GM19452 (cell line): ENCODE measurements at regions not wholly inside any gene's neighbourhood (a gene's known extent, or its start where the extent isn't known, plus 50 kb on each side); places are given as distances from the start of the nearest gene placed in this dataset.
"Not testable (repeated sequence)": the region's sequence is repeated elsewhere in the genome, so short reads cannot be mapped to it uniquely, and the experiment has no call there.

Experiments used
- ATAC-seq: cut with Tn5 transposase; IDR thresholded peaks from one replicate; pipeline ENCODE4 v1.9.1; 2021; ENCODE audit not compliant: unreplicated experiment

DNA sequence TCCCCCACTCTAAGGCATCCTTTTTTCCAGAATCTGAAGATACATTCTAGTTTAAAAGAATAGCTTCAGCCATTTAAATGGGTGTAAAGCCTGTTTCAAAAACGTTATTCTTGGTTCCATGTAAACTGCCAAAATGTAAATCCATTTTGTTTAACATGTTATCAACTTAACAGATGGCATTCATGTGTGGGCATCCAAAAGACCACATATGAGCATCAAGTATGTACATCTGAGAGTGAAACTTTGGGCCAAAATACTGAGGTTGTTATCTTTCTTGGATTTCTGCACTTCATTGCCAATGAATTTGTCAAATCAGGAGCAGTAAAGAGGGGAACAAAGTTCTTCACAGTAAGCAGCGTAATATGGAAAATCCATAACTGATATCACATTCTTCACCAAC lies 395.4 kb downstream of the ZNF804A start:
- ATAC-seq, result no peak

DNA sequence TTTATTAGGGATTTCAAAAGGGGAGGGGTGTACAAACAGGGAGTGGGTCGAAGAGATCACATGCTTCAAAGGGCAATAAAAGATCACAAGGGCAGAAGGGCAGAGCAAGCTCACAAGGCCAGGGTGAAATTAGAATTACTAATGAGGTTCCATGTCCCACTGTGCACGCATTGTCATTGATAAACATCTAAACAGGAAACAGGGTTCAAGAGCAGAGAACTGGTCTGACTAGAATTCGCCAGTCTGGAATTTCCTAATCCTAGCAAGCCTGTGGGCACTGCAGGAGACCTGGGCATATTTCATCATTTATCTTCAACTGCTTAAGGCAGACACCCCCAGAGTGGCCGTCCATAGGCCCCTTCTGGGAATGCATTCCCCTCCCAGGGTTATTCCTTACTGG lies 408.2 kb downstream of the ZNF804A start:
- no peak for ATAC-seq

DNA sequence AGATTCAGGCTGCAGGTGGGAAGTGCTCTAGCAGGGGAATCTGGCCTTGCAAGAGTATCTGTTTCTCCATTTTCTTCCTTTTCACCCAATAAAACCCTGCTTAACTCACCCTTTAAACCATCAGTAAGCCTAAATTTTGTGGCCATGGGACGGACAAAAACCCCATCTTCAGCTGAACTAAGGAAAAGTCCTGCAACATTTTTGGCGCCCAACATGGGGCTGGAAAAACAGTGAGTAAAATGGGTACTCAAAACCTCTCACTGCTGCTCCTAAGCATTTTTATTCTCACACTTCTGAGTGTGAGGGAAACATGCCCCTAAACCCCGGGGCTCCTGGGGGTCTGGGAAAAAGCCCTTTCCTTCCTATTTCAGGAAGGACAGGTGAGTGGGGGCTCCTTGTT lies 414.3 kb downstream of the ZNF804A start:
- no peak for ATAC-seq

DNA sequence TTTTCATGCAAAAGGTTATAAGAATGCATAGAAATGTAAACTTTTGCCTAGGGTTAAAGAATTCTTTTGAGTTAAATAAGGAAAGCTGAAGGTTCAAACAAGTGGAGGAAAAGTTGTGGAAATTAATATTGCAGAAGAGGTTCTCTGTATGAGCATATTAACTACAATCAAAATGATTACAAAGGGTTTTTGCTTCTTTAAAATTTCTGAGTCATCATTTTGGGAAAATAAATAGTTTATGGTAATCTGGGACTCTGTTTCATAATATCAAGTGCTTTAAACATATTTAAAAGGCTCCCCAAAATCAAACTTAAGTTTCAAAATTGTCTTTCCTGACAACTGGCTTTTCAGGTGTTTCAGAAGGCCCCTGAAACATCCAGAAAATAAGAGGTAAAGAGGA lies 415.7 kb downstream of the ZNF804A start:
- ATAC-seq, result no peak

DNA sequence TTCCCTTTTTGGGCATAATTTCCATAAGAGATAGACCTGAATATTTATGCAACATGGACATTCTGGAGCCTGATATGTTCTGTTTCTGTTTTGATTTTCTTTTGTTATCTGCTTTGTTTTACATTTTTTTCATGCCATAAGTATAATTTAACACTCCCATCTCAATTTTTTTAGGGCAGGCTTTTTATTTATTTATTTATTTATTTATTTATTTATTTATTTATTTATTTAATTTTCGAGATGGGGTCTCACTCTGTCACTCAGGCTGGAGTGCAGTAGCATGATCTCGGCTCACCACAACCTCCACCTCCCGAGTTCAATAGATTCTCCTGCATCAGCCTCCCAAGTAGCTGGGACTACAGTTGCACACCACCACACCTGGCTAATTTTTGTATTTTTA lies 427.6 kb downstream of the ZNF804A start:
- ATAC-seq, result not testable (repeated sequence)

DNA sequence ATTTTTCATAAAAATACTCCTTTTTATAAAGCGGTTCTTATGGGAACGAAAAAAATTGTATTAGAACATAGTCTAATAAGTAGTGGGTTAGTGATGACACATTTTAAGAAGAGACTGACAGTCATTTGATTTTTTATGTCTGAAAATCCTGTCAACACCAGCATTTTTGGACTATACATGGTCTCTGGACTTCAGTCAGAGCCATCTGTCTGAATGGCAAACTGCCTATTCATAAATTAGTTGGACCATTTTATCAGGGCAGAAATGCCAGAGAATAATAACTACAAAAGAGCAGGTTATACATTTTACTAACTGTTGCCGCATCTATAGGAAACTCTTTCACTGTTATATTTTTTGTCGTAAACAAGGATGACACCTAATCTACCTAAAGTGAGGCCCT lies 437.6 kb downstream of the ZNF804A start:
- no peak for ATAC-seq

DNA sequence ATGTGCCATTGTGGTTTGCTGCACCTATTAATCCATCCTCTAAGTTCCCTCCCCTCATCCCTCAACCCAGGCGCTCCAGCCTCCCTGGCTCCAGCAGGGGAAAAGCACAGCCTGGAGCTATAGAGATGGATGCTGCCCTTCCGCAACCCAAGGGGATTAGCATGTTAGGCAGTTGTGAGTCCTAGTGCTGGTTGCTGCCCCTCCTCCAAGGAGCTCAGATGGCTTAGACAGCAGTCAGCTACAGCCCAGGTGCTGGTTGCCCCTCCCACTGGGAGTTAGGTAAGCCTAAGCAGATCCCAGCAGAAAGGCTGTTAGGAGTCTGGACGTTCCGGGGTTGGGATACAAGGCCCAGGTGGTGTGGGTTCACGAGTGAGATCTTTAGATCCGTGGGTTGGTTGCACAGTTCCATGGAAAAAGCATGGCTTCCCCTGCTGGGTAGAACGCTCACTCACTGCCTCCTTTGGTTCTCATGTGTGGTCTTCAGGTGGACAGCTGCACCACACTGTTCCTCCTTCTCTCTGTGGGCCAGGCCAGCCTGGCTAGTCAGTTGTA lies 446.1 kb downstream of the ZNF804A start:
- ATAC-seq, result no peak

DNA sequence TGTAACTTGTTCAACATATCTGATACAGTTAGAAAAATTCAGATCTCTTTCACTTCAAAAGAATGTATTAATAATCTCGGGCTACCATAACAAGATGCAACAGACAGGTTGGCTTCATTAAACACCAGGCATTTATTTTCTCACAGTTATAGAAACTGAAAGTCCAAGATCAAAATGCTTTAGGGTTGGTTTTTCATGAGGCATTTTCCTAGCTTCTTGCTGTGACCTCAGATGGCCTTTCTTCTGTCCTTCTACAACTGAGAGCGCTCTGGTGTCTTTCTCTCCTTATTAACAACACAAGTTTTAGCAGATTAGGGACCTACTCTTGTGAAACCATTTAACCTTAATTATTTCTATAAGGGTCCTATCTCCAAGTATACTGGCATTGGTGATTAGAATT lies 452.5 kb downstream of the ZNF804A start:
- ATAC-seq, result no peak

DNA sequence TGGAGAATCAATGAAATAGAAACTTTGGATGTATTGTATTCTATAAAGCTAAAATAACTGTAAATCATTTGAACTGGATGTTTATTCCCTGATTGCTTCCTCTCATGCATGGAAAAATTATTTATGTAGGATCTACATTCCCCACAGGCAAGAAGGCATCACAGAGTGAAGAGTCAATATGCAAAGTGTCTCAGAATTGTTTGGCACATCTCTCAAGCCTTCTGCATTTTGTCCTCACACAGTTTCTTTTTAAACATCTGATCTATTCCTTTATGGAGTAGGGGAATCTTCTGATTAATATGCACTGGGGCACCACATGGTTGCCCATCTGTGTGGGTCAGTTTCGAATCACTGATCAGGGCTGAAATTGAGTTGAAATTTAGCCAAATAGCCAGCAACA lies 465.4 kb downstream of the ZNF804A start:
- no peak for ATAC-seq

DNA sequence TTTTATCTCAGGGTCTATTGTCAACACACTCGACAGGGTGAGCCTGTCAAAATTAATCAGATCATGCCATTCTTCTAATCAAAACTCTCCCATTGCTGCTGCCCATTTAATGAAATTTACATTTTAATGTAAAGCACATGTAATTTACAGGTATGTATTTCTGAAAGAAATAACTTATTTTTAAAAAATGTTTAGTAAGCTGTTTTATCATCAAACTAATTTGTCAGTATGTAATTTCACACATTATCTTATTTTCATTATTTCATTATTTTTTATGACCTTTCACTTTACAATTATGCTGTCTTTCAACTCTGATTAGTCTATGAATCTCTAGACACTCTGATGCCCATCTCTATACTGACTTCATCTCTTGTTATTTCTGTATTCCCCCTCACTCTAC lies 467.8 kb downstream of the ZNF804A start:
- ATAC-seq, result no peak

DNA sequence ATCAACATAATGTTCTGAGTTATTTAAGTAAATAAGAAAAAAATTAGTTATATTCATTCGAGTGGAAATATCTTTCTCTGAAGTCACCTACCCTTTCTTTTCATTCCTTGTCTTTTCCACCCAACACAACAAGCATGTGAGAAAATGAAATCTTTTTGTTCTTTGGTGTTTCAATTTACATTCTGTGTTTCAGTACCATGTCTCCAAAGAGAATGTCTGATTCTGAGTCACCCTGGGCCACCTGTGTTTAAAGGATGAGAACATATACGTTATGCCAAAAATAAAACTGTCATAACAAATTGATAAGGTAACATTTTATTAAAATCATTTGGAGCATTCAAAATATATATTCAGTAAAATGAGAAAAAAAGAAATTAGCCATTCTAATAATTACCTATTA lies 470.8 kb downstream of the ZNF804A start:
- ATAC-seq, result no peak

DNA sequence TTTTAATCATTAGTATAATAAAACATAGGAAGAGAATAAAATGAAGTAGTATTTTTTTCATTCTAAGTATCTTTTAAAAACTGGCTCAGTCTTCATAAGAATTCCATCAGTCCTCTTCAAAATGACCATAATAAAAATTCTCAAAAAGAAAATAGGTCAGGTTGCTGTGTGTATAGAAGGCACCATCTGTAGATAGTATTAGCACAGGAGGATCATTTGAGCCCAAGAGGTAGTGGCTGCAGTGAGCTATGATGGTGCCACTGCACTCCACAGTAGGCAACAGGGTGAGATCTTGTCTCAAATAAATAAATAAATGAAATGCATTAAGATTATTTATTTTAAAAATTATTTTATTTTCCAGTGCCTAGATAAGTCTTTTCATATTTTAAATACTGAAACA lies 475.8 kb downstream of the ZNF804A start:
- no peak for ATAC-seq

DNA sequence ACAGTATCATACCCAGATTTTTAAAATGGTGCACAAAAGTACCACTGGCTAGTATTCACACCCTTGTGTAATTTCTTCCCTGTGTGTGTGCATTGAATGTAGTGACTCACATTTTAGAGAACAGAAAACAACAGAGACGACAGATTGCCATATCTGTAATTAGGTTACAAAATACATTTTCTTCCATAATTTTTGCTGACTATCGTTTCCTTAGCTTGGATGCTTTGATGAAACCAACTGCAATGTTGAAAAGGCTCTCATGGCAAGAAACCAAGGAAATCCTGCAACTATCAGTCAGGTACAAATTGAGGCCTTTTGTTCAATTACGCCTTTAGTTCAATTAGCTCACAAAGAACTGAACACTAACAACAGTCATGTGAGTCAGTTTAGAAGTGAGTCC lies 484.4 kb downstream of the ZNF804A start:
- ATAC-seq, result no peak

DNA sequence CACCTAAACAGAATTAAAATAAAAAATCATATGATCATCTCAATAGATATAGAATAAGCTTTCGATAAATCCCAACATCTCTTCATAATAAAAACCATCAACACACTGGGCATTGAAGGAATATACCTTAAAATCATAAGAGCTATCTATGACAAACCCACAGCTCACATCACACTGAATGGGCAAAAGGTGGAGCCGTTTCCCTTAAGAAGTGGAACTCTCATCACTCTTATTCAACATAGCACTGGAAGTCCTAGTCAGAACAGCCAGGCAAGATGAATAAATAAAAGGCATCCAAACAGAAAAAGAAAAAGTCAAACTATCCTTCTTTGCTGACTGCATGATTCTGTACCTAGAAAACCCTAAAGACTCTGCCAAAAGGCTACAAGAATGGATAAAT lies 510.3 kb downstream of the ZNF804A start:
- ATAC-seq, result no peak

DNA sequence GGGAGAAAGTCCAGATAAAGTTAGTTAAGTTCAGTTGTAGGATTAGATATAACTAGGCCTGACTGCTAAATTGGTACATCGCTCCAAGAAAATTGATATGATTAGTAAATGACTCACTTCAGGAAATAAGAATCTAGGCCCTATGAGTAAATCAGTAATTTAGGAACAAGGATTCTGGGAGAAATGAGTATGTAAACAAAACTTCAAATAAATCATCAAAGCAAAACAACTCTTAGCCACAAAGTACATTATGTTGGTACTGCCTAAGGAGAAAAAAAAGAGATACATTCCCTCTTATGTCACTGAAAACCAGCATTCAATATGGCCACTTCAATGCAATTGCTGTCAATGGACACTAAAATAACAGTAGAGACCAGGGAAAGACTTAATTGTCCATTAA lies 529.1 kb downstream of the ZNF804A start:
- no peak for ATAC-seq

DNA sequence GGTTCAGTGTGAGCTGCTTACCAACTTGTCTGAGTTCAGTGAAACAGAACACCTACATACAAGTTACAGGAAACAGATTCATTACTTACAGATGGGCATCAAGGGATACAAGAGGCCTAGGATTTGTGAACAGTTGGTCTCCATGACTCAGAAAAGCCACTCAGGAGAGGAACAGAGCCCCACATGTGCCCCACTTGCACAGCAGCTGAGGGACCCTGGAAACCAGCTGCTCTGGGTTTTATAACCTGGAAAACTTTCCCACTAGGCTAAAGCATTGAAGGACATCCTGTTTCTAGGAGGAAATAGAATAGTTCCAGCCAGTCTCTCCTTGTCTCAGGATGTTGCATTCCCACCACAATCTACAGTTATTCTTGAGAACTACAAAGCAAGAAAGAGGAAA lies 530.0 kb downstream of the ZNF804A start:
- ATAC-seq, result no peak

DNA sequence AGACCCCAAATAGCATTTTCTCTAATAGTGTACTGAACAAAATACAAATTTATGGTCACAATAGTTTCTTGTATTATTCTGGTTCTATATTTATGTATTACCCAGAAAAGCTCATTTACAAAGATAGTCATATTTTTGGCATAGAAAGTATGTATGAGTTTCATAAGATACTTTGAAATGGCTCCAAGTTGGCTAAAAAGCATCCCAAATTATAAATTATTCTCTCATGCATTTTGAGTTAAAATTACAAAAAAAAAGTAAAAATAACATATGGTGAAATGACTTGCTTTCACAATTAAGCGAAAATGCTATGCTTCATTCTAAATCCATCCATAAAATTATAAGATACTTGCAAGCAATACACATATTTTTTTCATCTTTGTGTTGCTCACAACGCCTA lies 530.7 kb downstream of the ZNF804A start:
- ATAC-seq, result no peak

DNA sequence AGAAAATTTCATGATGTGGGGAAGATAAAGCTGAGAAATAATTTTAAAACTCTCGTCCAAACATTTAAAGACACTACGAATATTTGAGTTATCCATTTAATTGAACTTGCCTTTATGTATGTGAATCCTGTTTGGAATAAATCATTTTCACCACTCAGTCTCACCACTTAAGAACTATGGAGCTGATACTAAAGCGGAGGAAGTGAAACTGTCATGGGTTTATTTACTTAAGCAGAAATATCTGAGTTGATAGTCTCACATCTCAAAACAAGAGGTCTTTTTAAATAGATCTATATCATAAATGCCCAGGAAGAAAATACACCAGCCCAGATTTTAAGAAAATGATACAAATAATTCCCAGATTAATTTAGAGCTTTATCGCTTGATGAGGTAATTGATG lies 532.4 kb downstream of the ZNF804A start:
- no peak for ATAC-seq

DNA sequence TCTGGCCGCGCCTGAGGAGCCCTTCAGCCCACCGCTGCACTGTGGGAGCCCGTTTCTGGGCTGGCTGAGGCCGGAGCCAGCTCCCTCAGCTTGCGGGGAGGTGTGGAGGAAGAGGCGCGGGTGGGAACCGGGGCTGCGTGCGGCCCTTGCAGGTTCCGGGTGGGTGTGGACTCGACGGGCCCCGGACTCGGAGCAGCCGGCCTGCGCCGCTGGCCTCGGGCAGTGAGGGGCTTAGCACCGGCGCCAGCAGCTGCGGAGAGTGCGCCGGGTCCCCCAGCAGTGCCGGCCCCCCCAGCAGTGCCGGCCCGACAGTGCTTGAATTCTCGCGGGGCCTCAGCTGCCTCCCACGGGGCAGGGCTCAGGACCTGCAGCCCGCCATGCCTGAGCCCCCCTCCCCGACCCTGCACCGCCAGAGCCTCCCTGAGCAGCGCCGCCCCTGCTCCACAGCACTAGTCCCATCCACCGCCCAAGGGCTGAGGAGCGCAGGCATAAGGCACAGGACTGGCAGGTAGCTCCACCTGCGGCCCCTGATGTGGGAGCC lies 534.2 kb downstream of the ZNF804A start:
- ATAC-seq, result no peak

DNA sequence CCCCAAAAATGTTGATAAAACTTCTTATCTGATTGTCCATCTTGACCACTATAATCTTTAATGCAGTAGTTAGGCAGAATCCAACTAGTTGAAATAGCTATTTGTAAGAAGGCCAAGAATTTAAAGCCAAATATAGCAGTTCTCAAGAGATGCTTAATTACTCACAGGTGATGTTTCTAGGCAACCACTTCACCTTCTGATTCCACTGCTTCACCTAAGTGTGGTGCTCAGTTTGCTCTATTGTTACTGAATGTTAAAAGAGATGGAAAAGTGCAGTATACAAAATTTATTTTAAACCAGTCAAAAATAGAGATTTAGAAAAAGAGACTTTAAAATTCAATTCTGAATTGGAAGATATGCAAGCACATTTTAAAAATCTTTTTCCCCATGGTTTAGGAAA lies 539.4 kb downstream of the ZNF804A start:
- no peak for ATAC-seq

DNA sequence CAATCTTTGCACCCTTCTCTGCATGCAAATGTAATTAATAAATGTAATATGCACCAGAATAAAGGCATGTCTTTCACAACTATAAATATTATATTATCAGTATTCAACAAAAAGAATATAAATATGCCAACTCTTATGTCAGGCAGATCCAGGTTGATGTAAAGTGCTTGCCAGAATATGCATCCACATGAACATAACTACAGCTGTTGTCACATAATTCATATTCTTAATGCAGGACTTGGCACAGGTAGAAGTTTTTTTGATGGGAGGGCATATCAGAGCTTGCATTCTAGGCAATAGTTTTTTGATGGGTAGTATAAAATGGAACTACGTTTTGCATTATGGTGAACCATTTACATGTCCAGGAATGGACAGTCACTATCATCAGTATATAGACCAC lies 544.3 kb downstream of the ZNF804A start:
- ATAC-seq, result no peak

DNA sequence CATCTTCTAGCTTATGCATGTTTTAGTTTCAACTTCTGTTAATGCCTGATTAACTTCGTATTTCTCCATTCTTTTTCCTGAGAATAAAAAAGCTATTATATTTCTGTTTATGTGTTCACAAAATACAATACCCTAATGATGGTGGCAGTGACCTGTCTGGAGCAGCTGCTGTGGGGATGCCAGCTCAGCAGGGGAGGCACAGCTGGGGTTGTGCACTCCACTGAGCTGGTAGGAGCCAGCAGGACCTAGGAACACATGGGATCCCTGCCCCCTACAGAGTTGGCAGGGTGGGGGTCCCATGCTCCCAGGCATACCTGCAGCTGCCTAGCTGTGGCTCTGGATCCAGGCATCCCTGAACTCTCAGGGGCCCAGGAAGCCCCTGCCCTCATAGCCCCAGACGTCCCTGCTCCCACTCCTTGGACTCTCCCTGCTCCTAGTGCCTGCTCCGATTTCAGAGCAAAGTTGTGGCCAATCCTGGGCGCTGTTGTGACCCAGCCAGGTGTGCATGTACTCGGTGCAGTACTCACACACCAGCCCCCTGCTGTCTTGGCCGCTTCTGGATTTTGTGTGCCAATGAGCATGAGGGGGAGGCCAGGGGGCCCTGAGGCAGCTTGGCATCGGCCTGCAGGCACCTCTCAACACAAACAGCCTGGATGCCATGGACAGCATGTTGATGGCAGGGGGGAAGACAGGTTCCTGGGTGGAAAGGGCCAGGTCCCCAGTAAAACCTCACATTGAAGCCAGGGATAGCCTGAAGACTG lies 546.0 kb downstream of the ZNF804A start:
- no peak for ATAC-seq
